Hematopoietic multipotent progenitor cell (in vitro differentiated cells): ENCODE measurements at regions not wholly inside any gene's neighbourhood (a gene's known extent, or its start where the extent isn't known, plus 50 kb on each side); places are given as distances from the start of the nearest gene placed in this dataset.

Experiments used
- DNase-seq, 3 donors: peaks; one replicate each; pipeline ENCODE4 v3.0.0-alpha.2; 2011 to 2015; ENCODE audit warnings: low read depth in 2 of 3, low spot score in 2 of 3

GRCh38 chr2:120526997-120527945, 181.3 kb downstream of the INHBB start:
- DNase-seq: no peak

DNA sequence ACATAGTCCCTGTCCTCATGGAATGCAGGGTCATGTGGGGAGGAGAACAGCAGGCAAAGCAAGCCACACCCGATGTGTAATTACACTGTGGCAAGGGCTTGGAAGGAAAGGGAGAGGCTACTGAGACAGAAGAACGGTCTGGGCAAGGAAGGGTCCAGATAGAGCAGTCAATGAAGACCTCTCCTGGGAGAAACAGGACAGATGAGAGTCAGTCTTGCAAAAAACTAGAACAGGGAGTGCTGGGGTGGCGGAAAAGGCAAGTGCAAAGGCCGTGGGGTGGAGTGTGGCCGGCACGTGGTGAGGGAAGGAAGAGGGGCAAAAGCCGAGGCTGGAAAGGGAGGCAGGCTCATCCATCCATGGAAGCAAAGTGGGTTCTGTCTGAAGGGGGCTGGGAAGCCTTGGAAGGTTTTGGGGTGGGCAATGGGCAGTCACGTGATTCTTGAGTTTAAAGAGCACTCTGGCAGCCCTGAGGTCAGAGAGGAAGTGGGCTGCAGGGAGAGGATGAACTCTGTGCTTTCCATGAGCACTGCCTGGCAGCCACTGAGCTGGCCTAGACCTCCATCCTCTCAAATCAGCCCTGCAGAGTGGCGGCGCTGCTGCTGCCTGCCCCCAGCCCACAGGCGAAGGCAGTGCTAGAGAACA, 182.2 kb downstream of the INHBB start:
- DNase-seq: no peak

DNA sequence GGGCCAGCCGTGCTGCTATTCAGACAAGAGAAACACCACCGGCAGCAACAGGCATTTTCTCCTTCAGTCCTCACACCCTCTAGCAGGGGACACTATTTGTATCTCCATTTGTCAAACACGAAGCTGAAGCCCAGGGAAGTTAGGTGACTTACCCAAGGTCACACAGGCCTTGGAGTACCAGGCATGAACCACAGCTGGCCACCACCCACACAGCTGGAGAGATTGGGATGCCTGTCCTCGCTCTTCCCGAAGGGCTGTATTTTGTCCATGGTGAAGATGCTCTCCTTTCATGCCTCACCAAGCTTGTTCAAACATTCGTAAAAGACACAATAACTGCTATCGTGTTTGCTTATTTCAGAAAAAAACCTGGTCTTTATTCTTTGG, 182.7 kb downstream of the INHBB start:
- no peak for DNase-seq

GRCh38 chr2:120530781-120531180, 184.8 kb downstream of the INHBB start:
- no peak for DNase-seq

- no peak for DNase-seq
Observed at GRCh38 chr2:120531365-120531764, 185.4 kb downstream of the INHBB start.

DNA sequence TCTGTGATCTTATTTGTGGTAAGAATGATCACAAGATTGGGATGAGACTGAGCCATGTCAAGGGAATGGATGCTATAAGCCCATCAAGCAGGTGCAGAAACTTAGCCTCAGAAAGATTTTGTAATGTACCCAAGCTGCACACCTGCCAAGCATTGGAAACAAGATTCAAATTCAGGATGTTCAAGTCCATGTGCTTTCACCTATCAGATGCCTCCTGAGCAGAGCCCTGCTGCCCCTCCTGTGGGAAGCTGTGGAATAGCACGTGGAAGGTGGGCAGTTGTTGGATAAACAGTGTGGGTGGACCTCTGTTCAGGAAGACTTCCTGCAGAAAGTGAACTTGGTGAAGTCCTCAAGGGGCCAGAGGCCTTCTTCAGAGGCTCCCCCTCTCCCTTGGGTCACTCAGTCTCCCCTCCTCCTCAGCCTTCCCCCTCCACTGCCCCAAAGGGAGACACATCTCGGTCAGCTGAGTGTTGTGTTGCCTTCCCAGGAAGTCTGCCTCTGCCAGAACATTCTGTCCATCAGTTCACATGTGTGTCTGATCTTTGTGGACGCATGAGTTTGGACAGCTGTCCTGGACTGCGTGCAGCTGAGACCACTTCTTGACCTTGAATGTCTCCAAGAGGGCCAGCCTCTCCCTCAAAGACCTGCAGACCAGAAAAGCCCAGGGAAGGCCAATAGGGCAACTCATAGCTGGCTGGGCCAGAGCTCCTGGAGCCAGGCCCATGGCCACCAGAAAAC, 186.1 kb downstream of the INHBB start:
- no peak for DNase-seq

GRCh38 chr2:120533625-120534024, 187.7 kb downstream of the INHBB start:
- DNase-seq: no peak

GRCh38 chr2:120534457-120534856, 188.5 kb downstream of the INHBB start:
- DNase-seq: no peak

GRCh38 chr2:120535081-120535480, 189.1 kb downstream of the INHBB start:
- DNase-seq: no peak

DNA sequence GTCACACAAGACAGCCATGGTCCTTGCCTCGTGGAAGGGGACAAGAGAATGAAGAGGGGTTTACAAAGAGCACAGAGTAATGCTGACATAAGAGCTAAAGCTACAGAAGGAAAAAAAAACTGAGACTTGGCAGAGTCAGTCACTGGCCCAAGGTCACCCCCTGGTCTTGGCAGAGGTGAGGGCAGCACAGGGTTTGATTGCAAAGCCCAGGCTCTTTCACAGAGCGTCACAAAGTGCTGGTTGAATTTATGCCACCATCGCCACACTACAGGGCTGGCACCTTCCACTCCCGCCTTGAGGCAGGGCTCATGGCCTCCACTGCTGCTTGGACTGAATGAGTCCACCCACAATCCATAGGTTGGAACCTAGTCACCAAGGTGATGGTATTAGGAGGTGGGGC, 190.2 kb downstream of the INHBB start:
- no peak for DNase-seq

GRCh38 chr2:120538691-120539423, 192.9 kb downstream of the INHBB start:
- DNase-seq: no peak

GRCh38 chr2:120539424-120539936, 193.5 kb downstream of the INHBB start:
- DNase-seq: no peak

DNA sequence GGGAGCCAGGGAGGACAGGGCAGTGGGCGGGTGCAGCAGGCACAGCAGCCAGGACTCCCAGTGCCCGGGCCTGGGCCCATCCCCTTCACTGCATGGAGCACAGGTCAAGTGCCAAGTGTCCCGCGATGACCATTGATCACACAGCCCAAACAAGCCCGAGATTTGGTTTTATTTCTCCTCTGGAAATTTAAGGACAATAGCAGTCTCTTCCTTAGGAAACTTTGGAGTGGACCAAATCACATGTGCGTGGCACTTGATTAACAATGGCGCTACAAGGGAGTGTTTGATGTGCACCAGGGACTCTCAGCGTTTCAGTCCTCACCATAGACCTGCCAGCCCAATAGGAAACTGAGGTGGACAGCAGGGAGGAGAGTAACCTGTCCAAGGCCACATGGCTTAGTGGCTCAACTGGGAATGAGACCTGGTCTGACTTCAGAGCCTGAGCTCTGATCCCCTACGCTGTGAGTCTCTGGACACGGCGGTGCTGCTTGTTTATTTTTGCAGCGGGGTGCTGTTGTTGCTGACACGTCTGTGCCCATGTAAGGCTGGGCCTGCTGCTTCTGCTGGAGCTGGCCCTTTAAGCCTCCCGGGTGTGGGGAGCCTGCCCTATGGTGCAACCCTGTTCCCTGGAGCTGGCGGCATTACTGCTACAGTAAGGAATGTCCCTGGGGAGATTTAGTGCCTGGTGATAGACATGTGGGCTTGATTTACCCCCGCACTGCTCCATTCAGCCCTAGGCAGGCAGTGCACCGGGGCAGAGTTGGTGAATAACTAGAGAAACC, 194.2 kb downstream of the INHBB start:
- no peak for DNase-seq

DNA sequence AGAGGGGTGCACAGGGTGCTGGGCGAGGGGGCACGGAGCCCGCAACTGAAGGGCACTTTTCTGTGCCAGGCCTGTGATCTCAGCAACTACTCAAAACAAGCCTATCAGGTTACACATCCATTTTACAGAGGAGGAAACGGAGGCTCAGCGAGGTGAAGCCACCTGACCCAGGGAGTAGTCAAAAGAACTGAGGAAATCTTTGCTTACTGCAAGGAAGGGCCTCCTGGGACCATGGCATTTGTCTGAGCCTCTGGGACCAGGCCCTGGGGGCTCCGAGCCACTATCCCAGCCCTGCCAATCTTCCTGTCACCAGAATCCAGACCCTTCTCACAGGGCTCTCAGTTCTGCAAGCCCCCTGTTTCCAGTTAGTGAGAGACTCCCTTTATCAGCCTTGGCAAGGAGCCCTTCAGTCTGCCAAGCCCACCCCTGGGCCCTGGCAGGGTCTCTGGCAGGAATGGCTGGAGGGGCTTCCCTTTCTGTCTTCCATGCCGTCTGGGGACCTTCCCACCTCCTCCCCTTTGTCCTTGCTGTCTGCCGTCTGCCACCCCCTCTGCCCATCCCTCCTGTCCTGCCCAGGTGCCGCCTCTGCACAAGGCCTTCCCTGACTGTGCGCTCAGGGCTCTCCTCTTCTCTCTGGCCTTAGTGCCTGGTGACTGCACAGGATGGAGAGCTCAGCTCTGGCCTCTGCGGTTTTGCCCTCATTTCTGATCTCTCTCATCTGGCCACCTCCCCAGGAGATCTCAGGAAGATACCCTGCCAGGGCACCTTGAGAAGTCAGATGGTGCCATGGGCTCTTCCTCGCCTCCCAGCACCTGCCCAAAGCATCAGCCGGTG, 194.7 kb upstream of the GLI2 start:
- DNase-seq: no peak

- no peak for DNase-seq
Observed at GRCh38 chr2:120541553-120541932, 194.1 kb upstream of the GLI2 start.

- no peak for DNase-seq
Observed at GRCh38 chr2:120541972-120542670, 193.5 kb upstream of the GLI2 start.

- no peak for DNase-seq
Observed at GRCh38 chr2:120542911-120543527, 192.6 kb upstream of the GLI2 start.

DNA sequence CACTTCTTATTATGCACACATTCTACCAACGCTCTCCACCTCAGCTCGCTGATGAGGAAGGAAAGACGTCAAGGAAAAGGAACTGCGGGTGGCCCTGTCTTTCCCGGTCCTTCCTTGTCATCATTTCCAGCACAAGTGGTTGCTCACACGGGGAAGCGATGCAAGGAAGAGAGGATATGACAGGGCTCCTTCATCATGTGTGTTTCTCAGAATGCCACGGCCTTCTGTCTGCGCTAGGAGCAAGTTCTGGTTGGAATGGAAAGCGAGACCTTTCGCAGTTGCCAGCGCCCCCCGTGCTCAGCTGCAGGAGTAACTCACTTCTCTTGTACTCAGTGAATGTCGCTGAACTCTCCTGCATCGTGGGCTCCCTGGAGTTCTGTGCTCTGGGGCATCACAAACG, 191.8 kb upstream of the GLI2 start:
- DNase-seq: peak in 1 of 3 donors; percentile 4
